GM12878 (cell line): ENCODE measurements at regions not wholly inside any gene's neighbourhood (a gene's known extent, or its start where the extent isn't known, plus 50 kb on each side); places are given as distances from the start of the nearest gene placed in this dataset.

Source experiments
- YY1 ChIP-seq: IDR thresholded peaks from 2 replicates; pipeline ENCODE4 v1.6.1; 2011; ENCODE audit warnings: low read depth, mild to moderate bottlenecking, low read length
- TF ChIP-seq, protein P1 (sequence below): IDR thresholded peaks from 2 replicates; pipeline ENCODE4 v1.6.1; 2012; ENCODE audit warnings: mild to moderate bottlenecking, low read depth, low read length

DNA sequence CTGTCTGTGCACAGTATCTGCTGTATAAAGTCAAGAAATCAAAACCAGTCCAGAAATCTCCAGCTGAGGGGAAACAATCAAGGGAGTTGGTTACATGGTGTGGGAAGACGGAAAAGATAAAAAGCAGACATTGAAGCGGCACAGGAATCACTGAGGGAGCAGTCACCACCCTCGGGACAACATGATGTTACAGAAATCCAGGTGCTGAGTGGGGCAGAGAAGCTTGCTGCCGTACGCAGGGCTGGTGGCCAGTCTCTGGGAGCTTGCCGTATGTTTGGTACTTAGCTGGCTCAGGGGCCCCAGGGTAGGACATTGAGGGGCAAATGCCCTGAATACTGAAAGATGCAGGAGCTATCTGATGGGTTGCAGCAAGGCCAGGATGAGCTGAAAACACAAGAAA, 237.9 kb downstream of the EDEM1 start:
- TF ChIP-seq YY1 = no peak
- TF ChIP-seq, protein P1, sequence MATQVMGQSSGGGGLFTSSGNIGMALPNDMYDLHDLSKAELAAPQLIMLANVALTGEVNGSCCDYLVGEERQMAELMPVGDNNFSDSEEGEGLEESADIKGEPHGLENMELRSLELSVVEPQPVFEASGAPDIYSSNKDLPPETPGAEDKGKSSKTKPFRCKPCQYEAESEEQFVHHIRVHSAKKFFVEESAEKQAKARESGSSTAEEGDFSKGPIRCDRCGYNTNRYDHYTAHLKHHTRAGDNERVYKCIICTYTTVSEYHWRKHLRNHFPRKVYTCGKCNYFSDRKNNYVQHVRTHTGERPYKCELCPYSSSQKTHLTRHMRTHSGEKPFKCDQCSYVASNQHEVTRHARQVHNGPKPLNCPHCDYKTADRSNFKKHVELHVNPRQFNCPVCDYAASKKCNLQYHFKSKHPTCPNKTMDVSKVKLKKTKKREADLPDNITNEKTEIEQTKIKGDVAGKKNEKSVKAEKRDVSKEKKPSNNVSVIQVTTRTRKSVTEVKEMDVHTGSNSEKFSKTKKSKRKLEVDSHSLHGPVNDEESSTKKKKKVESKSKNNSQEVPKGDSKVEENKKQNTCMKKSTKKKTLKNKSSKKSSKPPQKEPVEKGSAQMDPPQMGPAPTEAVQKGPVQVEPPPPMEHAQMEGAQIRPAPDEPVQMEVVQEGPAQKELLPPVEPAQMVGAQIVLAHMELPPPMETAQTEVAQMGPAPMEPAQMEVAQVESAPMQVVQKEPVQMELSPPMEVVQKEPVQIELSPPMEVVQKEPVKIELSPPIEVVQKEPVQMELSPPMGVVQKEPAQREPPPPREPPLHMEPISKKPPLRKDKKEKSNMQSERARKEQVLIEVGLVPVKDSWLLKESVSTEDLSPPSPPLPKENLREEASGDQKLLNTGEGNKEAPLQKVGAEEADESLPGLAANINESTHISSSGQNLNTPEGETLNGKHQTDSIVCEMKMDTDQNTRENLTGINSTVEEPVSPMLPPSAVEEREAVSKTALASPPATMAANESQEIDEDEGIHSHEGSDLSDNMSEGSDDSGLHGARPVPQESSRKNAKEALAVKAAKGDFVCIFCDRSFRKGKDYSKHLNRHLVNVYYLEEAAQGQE = no peak
